ENCODE measurements at regions not wholly inside any gene's neighbourhood (a gene's known extent, or its start where the extent isn't known, plus 50 kb on each side); places are given as distances from the start of the nearest gene placed in this dataset.

GRCh38 chr18:44090453-44090852 is 590.2 kb upstream of the SETBP1 start:
- no peak for ATAC-seq
- TF ChIP-seq TOX (CRISPR knock-in tag; IDR thresholded peaks at IDR 0.05; ENCODE audit: borderline replicate concordance) (no peak), RARB (CRISPR knock-in tag; IDR thresholded peaks at IDR 0.05) (no peak), TSHZ2 (CRISPR knock-in tag; IDR thresholded peaks at IDR 0.05) (no peak), ZFP30 (CRISPR knock-in tag; IDR thresholded peaks at IDR 0.05) (no peak), GLIS3 (CRISPR knock-in tag; IDR thresholded peaks at IDR 0.05) (no peak), ZNF70 (CRISPR knock-in tag; IDR thresholded peaks at IDR 0.05) (no peak), OSR1 (CRISPR knock-in tag; IDR thresholded peaks at IDR 0.05) (no peak), CREB5 (CRISPR knock-in tag; IDR thresholded peaks at IDR 0.05; ENCODE audit: low read depth) (no peak), CSDC2 (CRISPR knock-in tag; IDR thresholded peaks at IDR 0.05) (no peak), TCF4 (CRISPR knock-in tag; IDR thresholded peaks at IDR 0.05; ENCODE audit: borderline replicate concordance) (no peak), ESRRG (CRISPR knock-in tag; IDR thresholded peaks at IDR 0.05) (no peak), ZNF8 (CRISPR knock-in tag; IDR thresholded peaks at IDR 0.05) (no peak), BACH2 (CRISPR knock-in tag; IDR thresholded peaks at IDR 0.05; ENCODE audit: borderline replicate concordance) (no peak), ISL1 (CRISPR knock-in tag; IDR thresholded peaks at IDR 0.05) (no peak), ZNF565 (CRISPR knock-in tag; conservative IDR thresholded peaks at IDR 0.05; ENCODE audit: low read depth) (no peak)
- TF ChIP-seq, protein P1, sequence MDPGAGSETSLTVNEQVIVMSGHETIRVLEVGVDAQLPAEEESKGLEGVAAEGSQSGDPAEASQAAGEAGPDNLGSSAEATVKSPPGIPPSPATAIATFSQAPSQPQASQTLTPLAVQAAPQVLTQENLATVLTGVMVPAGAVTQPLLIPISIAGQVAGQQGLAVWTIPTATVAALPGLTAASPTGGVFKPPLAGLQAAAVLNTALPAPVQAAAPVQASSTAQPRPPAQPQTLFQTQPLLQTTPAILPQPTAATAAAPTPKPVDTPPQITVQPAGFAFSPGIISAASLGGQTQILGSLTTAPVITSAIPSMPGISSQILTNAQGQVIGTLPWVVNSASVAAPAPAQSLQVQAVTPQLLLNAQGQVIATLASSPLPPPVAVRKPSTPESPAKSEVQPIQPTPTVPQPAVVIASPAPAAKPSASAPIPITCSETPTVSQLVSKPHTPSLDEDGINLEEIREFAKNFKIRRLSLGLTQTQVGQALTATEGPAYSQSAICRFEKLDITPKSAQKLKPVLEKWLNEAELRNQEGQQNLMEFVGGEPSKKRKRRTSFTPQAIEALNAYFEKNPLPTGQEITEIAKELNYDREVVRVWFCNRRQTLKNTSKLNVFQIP (CRISPR knock-in tag; IDR thresholded peaks at IDR 0.05; ENCODE audit: borderline replicate concordance, low read depth) = no peak

DNA sequence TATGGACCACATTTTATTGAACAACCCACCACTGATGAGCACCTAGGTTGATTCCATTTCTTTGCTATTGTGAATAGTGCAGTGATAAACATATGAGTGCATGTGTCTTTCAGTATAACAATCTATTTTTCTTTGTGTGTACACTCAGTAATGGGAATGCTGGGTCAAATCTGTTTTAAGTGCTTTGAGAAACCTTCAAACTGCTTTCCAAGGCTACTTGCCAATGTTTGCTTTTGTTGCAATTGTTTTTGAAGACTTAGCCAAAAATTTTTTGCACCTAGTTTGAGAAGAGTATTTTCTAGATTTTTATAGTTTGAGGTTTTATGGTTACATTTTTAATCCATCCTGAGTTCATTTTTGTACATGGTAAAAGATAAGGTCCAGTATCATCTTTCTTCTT is 587.4 kb upstream of the SETBP1 start:
- no peak for TF ChIP-seq ZFP3 (CRISPR knock-in tag; IDR thresholded peaks at IDR 0.05)
- no peak for TF ChIP-seq CSDC2 (CRISPR knock-in tag; IDR thresholded peaks at IDR 0.05)
- no peak for TF ChIP-seq TSHZ2 (CRISPR knock-in tag; IDR thresholded peaks at IDR 0.05)
- no peak for TF ChIP-seq ZNF565 (CRISPR knock-in tag; conservative IDR thresholded peaks at IDR 0.05; ENCODE audit: low read depth)
- no peak for TF ChIP-seq ZNF8 (CRISPR knock-in tag; IDR thresholded peaks at IDR 0.05)
- TF ChIP-seq ZC3H10 (CRISPR knock-in tag; IDR thresholded peaks at IDR 0.05) = no peak
- TF ChIP-seq ZNF70 (CRISPR knock-in tag; IDR thresholded peaks at IDR 0.05) = no peak
- TF ChIP-seq ESRRG (CRISPR knock-in tag; IDR thresholded peaks at IDR 0.05) = no peak
- TF ChIP-seq TCF4 (CRISPR knock-in tag; IDR thresholded peaks at IDR 0.05; ENCODE audit: borderline replicate concordance) = no peak
- no peak for TF ChIP-seq GLIS3 (CRISPR knock-in tag; IDR thresholded peaks at IDR 0.05)
- TF ChIP-seq, protein P1 (CRISPR knock-in tag; IDR thresholded peaks at IDR 0.05; ENCODE audit: borderline replicate concordance, low read depth) = no peak
- TF ChIP-seq ISL1 (CRISPR knock-in tag; IDR thresholded peaks at IDR 0.05) = no peak
- TF ChIP-seq CREB5 (CRISPR knock-in tag; IDR thresholded peaks at IDR 0.05; ENCODE audit: low read depth) = no peak
- TF ChIP-seq RARB (CRISPR knock-in tag; IDR thresholded peaks at IDR 0.05) = no peak
- TF ChIP-seq OSR1 (CRISPR knock-in tag; IDR thresholded peaks at IDR 0.05) = no peak
- no peak for TF ChIP-seq ZFP30 (CRISPR knock-in tag; IDR thresholded peaks at IDR 0.05)
- TF ChIP-seq ARNTL (CRISPR knock-in tag; IDR thresholded peaks at IDR 0.05; ENCODE audit: borderline replicate concordance, low read depth) = no peak
- ATAC-seq = no peak

Data from SK-N-SH treated with all-trans-retinoic acid at 6 μM for 48 hours (cell line).